Gastrocnemius medialis (tissue), 4 donors: ENCODE measurements at regions not wholly inside any gene's neighbourhood (a gene's known extent, or its start where the extent isn't known, plus 50 kb on each side); places are given as distances from the start of the nearest gene placed in this dataset.

Source experiments
- ATAC-seq, 2 donors: fragments of 150-250 bp; one replicate each; pipeline ENCODE4 v1.9.1; 2016
- DNase-seq, 2 donors: peaks; one replicate each; pipeline ENCODE4 v3.0.0-alpha.2; 2019
- H3K27ac ChIP-seq, 4 donors: fragments of 200-600 bp; sonication (generic); 1 replicate in 1 of 4; 2 replicates in 3 of 4; pipeline ENCODE4 v1.5.1; 2016 to 2018; ENCODE audit warnings: mild to moderate bottlenecking in 2 of 4, moderate library complexity in 1 of 4
- H3K27me3 ChIP-seq, 3 donors: fragments of 200-600 bp; sonication (generic) in 2 of 3; 1 replicate in 1 of 3; 2 replicates in 2 of 3; pipeline versions ENCODE4 v1.5.1 to v1.6.0; 2016 to 2019; ENCODE audit warnings: mild to moderate bottlenecking in 1 of 3, moderate library complexity in 1 of 3
- H3K36me3 ChIP-seq, 2 donors: fragments of 200-600 bp; sonication (generic) in 1 of 2; one replicate each; pipeline ENCODE4 v1.5.1; 2017 to 2018
- H3K4me1 ChIP-seq, 2 donors: fragments of 200-600 bp; sonication (generic) in 1 of 2; one replicate each; pipeline ENCODE4 v1.5.1; 2016 to 2017; ENCODE audit warnings: mild to moderate bottlenecking in 2 of 2
- H3K4me3 ChIP-seq, 4 donors: fragments of 200-600 bp; sonication (generic) in 3 of 4; 1 replicate in 1 of 4; 2 replicates in 3 of 4; pipeline ENCODE4 v1.5.1; 2016 to 2019; ENCODE audit warnings: mild to moderate bottlenecking in 2 of 4
- H3K9me3 ChIP-seq, 3 donors: fragments of 200-600 bp; sonication (generic) in 2 of 3; 1 replicate in 1 of 3; 2 replicates in 2 of 3; pipeline ENCODE4 v1.5.1; 2016 to 2019
- POLR2A ChIP-seq, 2 donors: fragments of 450-650 bp; IDR thresholded peaks; one replicate each; pipeline ENCODE4 v1.6.1; 2017; ENCODE audit warnings: antibody characterized with exemption in 2 of 2, mild to moderate bottlenecking in 2 of 2, moderate library complexity in 2 of 2
- in situ Hi-C, 4 donors: fragments of 200-750 bp; cut with MboI; loops; one replicate each; pipeline versions ENCODE4 v1.15.0 to v1.8.0; 2017; ENCODE audit warnings: low sequenced_read_pairs in 4 of 4
- intact Hi-C: fragments of 100-400 bp; cut with DNase I; formaldehyde crosslinking; loops from one replicate; pipeline ENCODE4 v1.15.1; 2023; ENCODE audit warnings: low total_unique reads
- TF ChIP-seq, protein P1 (sequence below), 5 experiments: fragments of 450-650 bp in 3 of 5; fragments of 200-600 bp in 2 of 5; sonication (generic) in 2 of 5; IDR thresholded peaks in 4 of 5; conservative IDR thresholded peaks in 1 of 5; 1 replicate in 4 of 5; 2 replicates in 1 of 5; pipeline ENCODE4 v1.5.1; 2016 to 2019; ENCODE audit warnings: antibody characterized with exemption in 5 of 5, mild to moderate bottlenecking in 3 of 5, moderate library complexity in 3 of 5

DNA sequence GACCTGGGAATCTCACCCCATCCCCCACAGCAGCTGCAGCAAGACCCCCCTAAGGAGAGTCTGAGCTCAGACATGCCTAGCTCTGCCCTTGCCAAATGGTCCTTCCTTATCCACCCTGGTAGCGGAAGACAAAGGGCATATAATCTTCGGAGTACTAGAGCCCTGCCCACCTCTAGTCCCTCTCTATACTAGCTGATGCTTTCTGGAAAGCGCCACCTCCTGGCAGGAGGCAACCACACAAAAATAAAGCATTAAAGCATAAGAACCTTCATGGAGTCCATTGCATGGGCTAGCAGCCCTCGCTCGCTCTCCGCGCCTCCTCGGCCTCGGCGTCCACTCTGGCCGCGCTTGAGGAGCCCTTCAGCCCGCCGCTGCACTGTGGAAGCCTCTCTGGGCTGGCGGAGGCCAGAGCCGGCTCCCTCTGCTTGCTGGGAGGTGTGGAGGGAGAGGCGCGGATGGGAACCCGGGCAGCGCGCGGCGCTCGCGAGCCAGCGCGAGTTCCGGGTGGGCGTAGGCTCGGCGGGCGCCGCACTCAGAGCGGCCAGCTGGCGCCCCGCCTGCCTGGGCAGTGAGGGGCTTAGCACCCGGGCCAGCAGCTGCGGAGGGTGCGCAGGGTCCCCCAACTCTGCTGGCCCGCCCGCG is 941.2 kb downstream of the SUCLG1 start:
- no peaks in the 10 kb centered on the region for H3K4me1 ChIP-seq
- in situ Hi-C loops (no loop called here), intact Hi-C loops (no loop called here)
- DNase-seq = no peak
- TF ChIP-seq, protein P1, sequence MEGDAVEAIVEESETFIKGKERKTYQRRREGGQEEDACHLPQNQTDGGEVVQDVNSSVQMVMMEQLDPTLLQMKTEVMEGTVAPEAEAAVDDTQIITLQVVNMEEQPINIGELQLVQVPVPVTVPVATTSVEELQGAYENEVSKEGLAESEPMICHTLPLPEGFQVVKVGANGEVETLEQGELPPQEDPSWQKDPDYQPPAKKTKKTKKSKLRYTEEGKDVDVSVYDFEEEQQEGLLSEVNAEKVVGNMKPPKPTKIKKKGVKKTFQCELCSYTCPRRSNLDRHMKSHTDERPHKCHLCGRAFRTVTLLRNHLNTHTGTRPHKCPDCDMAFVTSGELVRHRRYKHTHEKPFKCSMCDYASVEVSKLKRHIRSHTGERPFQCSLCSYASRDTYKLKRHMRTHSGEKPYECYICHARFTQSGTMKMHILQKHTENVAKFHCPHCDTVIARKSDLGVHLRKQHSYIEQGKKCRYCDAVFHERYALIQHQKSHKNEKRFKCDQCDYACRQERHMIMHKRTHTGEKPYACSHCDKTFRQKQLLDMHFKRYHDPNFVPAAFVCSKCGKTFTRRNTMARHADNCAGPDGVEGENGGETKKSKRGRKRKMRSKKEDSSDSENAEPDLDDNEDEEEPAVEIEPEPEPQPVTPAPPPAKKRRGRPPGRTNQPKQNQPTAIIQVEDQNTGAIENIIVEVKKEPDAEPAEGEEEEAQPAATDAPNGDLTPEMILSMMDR (IDR thresholded peaks at IDR 0.05 in 4 of 5, conservative IDR thresholded peaks at IDR 0.05 in 1 of 5) = no peak
- no peak for TF ChIP-seq POLR2A (IDR thresholded peaks at IDR 0.05)
- H3K27me3 ChIP-seq = no peaks in the 10 kb centered on the region
- H3K4me3 ChIP-seq = no peak overlapping the region
- no peak overlapping the region for H3K27ac ChIP-seq
- no peaks in the 10 kb centered on the region for H3K36me3 ChIP-seq
- H3K9me3 ChIP-seq = no peaks in the 10 kb centered on the region
- ATAC-seq = no peak

- ATAC-seq (no peak), DNase-seq (no peak)
- Histone ChIP-seq H3K4me3 (no peak overlapping the region), H3K4me1 (no peaks in the 10 kb centered on the region), H3K36me3 (no peaks in the 10 kb centered on the region), H3K9me3 (no peaks in the 10 kb centered on the region), H3K27ac (no peak overlapping the region), H3K27me3 (no peaks in the 10 kb centered on the region)
- in situ Hi-C loops = no loop called here
- intact Hi-C loops = no loop called here
- no peak for TF ChIP-seq POLR2A (IDR thresholded peaks at IDR 0.05)
- TF ChIP-seq, protein P1 (IDR thresholded peaks at IDR 0.05 in 4 of 5, conservative IDR thresholded peaks at IDR 0.05 in 1 of 5) = no peak
Observed at GRCh38 chr2:83516503-83516902, 942.6 kb downstream of the SUCLG1 start.

DNA sequence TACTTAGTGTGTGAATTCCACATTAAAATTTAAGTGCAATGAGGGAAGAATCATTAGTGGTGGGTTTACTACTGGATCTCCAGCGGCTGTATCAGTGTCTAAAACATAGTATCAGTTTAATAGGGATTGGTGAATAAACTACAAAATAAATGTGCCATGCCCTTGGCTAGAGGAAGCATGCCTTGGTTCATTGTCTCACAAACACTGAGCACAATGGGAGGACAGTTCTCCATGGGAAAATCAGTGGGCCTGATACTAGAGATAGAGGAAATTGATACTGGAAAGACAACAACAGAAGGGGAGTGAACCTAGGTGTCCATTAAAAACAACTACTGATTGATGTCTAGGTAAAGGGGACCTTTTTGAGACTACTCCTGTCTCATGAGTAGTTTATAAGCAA is 971.6 kb downstream of the SUCLG1 start:
- in situ Hi-C loops = no loop called here
- intact Hi-C loops = no loop called here
- ATAC-seq = no peak

GRCh38 chr2:83481436-83481835 is 977.6 kb downstream of the SUCLG1 start:
- in situ Hi-C loops = no loop called here
- DNase-seq (no peak), ATAC-seq (no peak)
- intact Hi-C loops = no loop called here
- Histone ChIP-seq H3K4me3 (no peak overlapping the region), H3K4me1 (no peaks in the 10 kb centered on the region), H3K27me3 (no peaks in the 10 kb centered on the region), H3K27ac (no peak overlapping the region), H3K36me3 (no peaks in the 10 kb centered on the region), H3K9me3 (no peaks in the 10 kb centered on the region)
- TF ChIP-seq, protein P1 (IDR thresholded peaks at IDR 0.05 in 4 of 5, conservative IDR thresholded peaks at IDR 0.05 in 1 of 5) = no peak
- no peak for TF ChIP-seq POLR2A (IDR thresholded peaks at IDR 0.05)

More for the DNA sequence above, 971.6 kb downstream of the SUCLG1 start:
- no peaks in the 10 kb centered on the region for H3K9me3 ChIP-seq
- H3K4me3 ChIP-seq = no peak overlapping the region
- H3K27ac ChIP-seq = no peak overlapping the region
- no peaks in the 10 kb centered on the region for H3K27me3 ChIP-seq
- no peaks in the 10 kb centered on the region for H3K36me3 ChIP-seq
- TF ChIP-seq, protein P1 (IDR thresholded peaks at IDR 0.05 in 4 of 5, conservative IDR thresholded peaks at IDR 0.05 in 1 of 5) = no peak
- no peak for TF ChIP-seq POLR2A (IDR thresholded peaks at IDR 0.05)
- no peak for DNase-seq
- H3K4me1 ChIP-seq = no peaks in the 10 kb centered on the region

DNA sequence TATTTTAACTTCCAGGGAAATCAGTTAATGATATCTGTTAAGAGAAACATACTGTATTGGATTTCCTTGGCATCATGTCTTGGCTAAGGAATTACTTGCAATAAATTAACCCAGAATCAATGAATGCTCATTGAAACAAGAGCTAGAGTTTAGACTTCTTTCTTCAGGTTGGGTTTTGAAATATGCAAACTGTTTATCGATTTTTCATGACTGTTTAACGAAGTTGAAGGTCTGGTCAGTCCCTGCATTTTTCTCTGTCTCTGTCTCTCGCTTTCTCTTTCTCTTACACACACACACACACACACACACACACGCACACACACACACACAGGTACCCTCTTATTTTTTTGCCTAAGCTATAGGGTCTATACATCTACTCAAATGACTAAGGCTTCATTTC is 981.0 kb downstream of the SUCLG1 start:
- intact Hi-C loops (no loop called here), in situ Hi-C loops (no loop called here)
- no peaks in the 10 kb centered on the region for H3K36me3 ChIP-seq
- no peaks in the 10 kb centered on the region for H3K27me3 ChIP-seq
- TF ChIP-seq, protein P1 (IDR thresholded peaks at IDR 0.05 in 4 of 5, conservative IDR thresholded peaks at IDR 0.05 in 1 of 5) = no peak
- H3K4me3 ChIP-seq = no peak overlapping the region
- no peaks in the 10 kb centered on the region for H3K9me3 ChIP-seq
- DNase-seq (no peak), ATAC-seq (no peak)
- no peak overlapping the region for H3K27ac ChIP-seq
- no peaks in the 10 kb centered on the region for H3K4me1 ChIP-seq
